Liver (tissue), 8 donors: ENCODE measurements at regions not wholly inside any gene's neighbourhood (a gene's known extent, or its start where the extent isn't known, plus 50 kb on each side); places are given as distances from the start of the nearest gene placed in this dataset.

ENCODE experiments used
- DNase-seq: peaks from one replicate; pipeline ENCODE4 v3.0.0-alpha.2; 2017; ENCODE audit warnings: low spot score
- H3K27ac ChIP-seq, 2 donors: one replicate each; pipeline ENCODE4 v1.7.0; 2013; ENCODE audit warnings: inconsistent platforms in 2 of 2, low read length in 2 of 2, control low read depth in 1 of 2, low read depth in 1 of 2, mild to moderate bottlenecking in 1 of 2
- H3K27me3 ChIP-seq, 4 donors: one replicate each; pipeline versions ENCODE4 v1.6.1 to v1.7.0; 2013; ENCODE audit warnings: low read length in 3 of 4, inconsistent platforms in 1 of 4, mild to moderate bottlenecking in 1 of 4, moderate library complexity in 1 of 4; ENCODE audit not compliant: control insufficient read depth in 4 of 4, insufficient read depth in 4 of 4
- H3K36me3 ChIP-seq, 4 donors: one replicate each; pipeline versions ENCODE4 v1.6.1 to v1.7.0; 2013; ENCODE audit warnings: low read length in 3 of 4, mild to moderate bottlenecking in 3 of 4, low read depth in 1 of 4, moderate library complexity in 1 of 4; ENCODE audit not compliant: control insufficient read depth in 4 of 4, insufficient read depth in 3 of 4
- H3K4me1 ChIP-seq, 4 donors: one replicate each; pipeline versions ENCODE4 v1.6.1 to v1.7.0; 2013; ENCODE audit warnings: low read length in 3 of 4, mild to moderate bottlenecking in 3 of 4, moderate library complexity in 1 of 4; ENCODE audit not compliant: control insufficient read depth in 4 of 4, insufficient read depth in 4 of 4
- H3K4me3 ChIP-seq, 3 donors: one replicate each; pipeline versions ENCODE4 v1.6.1 to v1.7.0; 2013; ENCODE audit warnings: low read length in 3 of 3, control low read depth in 1 of 3, low read depth in 1 of 3, mild to moderate bottlenecking in 1 of 3
- H3K9ac ChIP-seq, 2 donors: one replicate each; pipeline ENCODE4 v1.7.0; 2013; ENCODE audit warnings: low read length in 2 of 2, mild to moderate bottlenecking in 2 of 2, moderate library complexity in 2 of 2, control low read depth in 1 of 2, low read depth in 1 of 2
- H3K9me3 ChIP-seq, 4 donors: one replicate each; pipeline versions ENCODE4 v1.6.1 to v1.7.0; 2013; ENCODE audit warnings: low read length in 3 of 4; ENCODE audit not compliant: control insufficient read depth in 4 of 4
- ATF3 ChIP-seq: IDR thresholded peaks from 2 replicates; pipeline ENCODE4 v1.6.1; 2016; ENCODE audit warnings: antibody characterized with exemption
- CTCF ChIP-seq: fragments of 150-350 bp; IDR thresholded peaks from 2 replicates; pipeline ENCODE4 v1.5.1; 2017; ENCODE audit warnings: improper control_type of control experiment, low read depth, low read length; ENCODE audit not compliant: missing input control
- EGR1 ChIP-seq, 2 donors: IDR thresholded peaks; 2 replicates each; pipeline ENCODE4 v1.6.1; 2016 to 2018; ENCODE audit warnings: antibody characterized with exemption in 2 of 2, low read depth in 2 of 2
- FOXA1 ChIP-seq: IDR thresholded peaks from 2 replicates; pipeline ENCODE4 v1.6.1; 2016; ENCODE audit warnings: antibody characterized with exemption
- FOXA2 ChIP-seq: IDR thresholded peaks from 2 replicates; pipeline ENCODE4 v1.6.1; 2016; ENCODE audit warnings: antibody characterized with exemption
- GABPA ChIP-seq, 2 donors: IDR thresholded peaks in 1 of 2; conservative IDR thresholded peaks in 1 of 2; 2 replicates each; pipeline ENCODE4 v1.6.1; 2016; ENCODE audit warnings: antibody characterized with exemption in 2 of 2, mild to moderate bottlenecking in 1 of 2, moderate library complexity in 1 of 2
- HNF4A ChIP-seq, 2 donors: conservative IDR thresholded peaks; 2 replicates each; pipeline ENCODE4 v1.6.1; 2016; ENCODE audit warnings: antibody characterized with exemption in 2 of 2, mild to moderate bottlenecking in 2 of 2
- HNF4G ChIP-seq: IDR thresholded peaks from 2 replicates; pipeline ENCODE4 v1.6.1; 2016; ENCODE audit warnings: antibody characterized with exemption
- JUND ChIP-seq, 2 donors: IDR thresholded peaks; 2 replicates each; pipeline ENCODE4 v1.6.1; 2016; ENCODE audit warnings: antibody characterized with exemption in 2 of 2
- NR2F2 ChIP-seq: IDR thresholded peaks from 2 replicates; pipeline ENCODE4 v1.6.1; 2016; ENCODE audit warnings: antibody characterized with exemption
- RAD21 ChIP-seq, 2 donors: IDR thresholded peaks; 2 replicates each; pipeline ENCODE4 v1.6.1; 2016; ENCODE audit warnings: antibody characterized with exemption in 2 of 2, mild to moderate bottlenecking in 2 of 2
- REST ChIP-seq: IDR thresholded peaks from 2 replicates; pipeline ENCODE4 v1.6.1; 2016; ENCODE audit warnings: antibody characterized with exemption, mild to moderate bottlenecking
- RXRA ChIP-seq, 2 donors: IDR thresholded peaks; 2 replicates each; pipeline ENCODE4 v1.6.1; 2017 to 2018; ENCODE audit warnings: antibody characterized with exemption in 2 of 2, mild to moderate bottlenecking in 1 of 2
- SP1 ChIP-seq: IDR thresholded peaks from 2 replicates; pipeline ENCODE4 v1.6.1; 2018; ENCODE audit warnings: antibody characterized with exemption, mild to moderate bottlenecking
- TAF1 ChIP-seq: conservative IDR thresholded peaks from 2 replicates; pipeline ENCODE4 v1.6.1; 2016; ENCODE audit warnings: antibody characterized with exemption, mild to moderate bottlenecking
- YY1 ChIP-seq: IDR thresholded peaks from 2 replicates; pipeline ENCODE4 v1.6.1; 2016; ENCODE audit warnings: antibody characterized with exemption, mild to moderate bottlenecking
- WGBS: extraction: QIAGEN DNeasy Blood & Tissue Kit; methylation state at CpG from one replicate; pipeline ENCODE4 v1.1.7; 2013; 5-methylcytosine and 5-hydroxymethylcytosine counted together
- TF ChIP-seq, protein P1 (sequence below): IDR thresholded peaks from 2 replicates; pipeline ENCODE4 v1.6.1; 2016; ENCODE audit warnings: antibody characterized with exemption
- donor health status: healthy.
- donor health status: healthy.
- donor health status: healthy.
- donor health status: healthy.
- donor health status: healthy.

DNA sequence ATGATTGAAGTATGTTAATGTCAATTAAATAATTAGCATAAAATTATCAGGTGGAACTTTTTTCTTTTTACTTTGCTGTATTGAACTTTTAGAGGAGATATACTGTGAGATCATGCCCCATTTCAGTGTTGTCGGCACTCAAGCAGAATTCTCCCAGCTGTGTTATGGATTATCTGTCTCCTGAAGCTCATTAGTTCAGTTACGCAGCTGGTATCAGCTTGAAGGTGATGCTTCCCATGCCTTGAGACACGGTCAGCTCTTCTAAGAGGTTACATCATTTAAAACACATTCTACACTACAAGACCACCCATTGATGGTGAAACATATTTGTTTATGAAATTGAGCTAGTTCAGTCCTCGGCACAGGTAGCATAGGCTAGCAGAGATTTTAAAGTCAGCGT is 68.9 kb upstream of the PHACTR2 start:
- no peak overlapping the region for H3K27ac ChIP-seq
- H3K27me3 ChIP-seq = no peaks in the 10 kb centered on the region
- H3K4me3 ChIP-seq = no peak overlapping the region
- no peaks in the 10 kb centered on the region for H3K36me3 ChIP-seq
- no peaks in the 10 kb centered on the region for H3K9me3 ChIP-seq
- H3K9ac ChIP-seq = no peak overlapping the region
- TF ChIP-seq RXRA (IDR thresholded peaks at IDR 0.05) = no peak
- TF ChIP-seq, protein P1, sequence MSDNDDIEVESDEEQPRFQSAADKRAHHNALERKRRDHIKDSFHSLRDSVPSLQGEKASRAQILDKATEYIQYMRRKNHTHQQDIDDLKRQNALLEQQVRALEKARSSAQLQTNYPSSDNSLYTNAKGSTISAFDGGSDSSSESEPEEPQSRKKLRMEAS = no peak
- no peak for TF ChIP-seq RAD21 (IDR thresholded peaks at IDR 0.05)
- TF ChIP-seq HNF4A (conservative IDR thresholded peaks at IDR 0.05) = no peak
- no peak for TF ChIP-seq REST
- no peak for TF ChIP-seq YY1
- TF ChIP-seq NR2F2 = no peak
- no peak for TF ChIP-seq SP1
- no peak for TF ChIP-seq CTCF
- TF ChIP-seq FOXA1 = no peak
- TF ChIP-seq EGR1 (IDR thresholded peaks at IDR 0.05; ENCODE audit: low read depth in 2 of 2) = no peak
- TF ChIP-seq JUND (IDR thresholded peaks at IDR 0.05) = no peak
- TF ChIP-seq HNF4G = no peak
- TF ChIP-seq TAF1 = no peak
- TF ChIP-seq GABPA (IDR thresholded peaks at IDR 0.05 in 1 of 2, conservative IDR thresholded peaks at IDR 0.05 in 1 of 2) = no peak
- DNase-seq = no peak
- peaks cover 0 to 4% (median 0%) of the 10 kb centered on the region in 4 donors for H3K4me1 ChIP-seq
- WGBS = 94% methylated on average over 5 of the region's 5 CpGs

DNA sequence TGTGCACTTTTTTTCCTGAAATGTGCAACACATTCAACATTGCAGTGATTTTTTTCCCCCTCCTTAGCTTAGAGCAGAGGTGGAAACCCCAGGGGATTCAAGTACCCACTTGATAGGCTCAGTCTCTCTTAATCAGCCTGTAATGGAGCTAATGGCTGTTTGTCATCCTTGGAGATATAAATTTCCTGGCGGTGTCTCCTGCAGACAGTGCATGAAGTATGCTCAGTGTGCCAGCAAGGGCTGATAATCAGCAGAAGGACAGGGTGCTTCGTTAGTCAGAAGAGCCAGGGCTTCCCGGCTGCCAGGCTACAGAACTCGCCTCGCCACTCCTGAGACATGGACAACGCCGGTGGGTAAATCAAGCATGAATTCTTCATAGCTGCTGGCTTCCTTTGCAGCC is 69.8 kb upstream of the PHACTR2 start:
- TF ChIP-seq TAF1 = no peak
- TF ChIP-seq NR2F2 = no peak
- no peak for TF ChIP-seq YY1
- TF ChIP-seq, protein P1 = no peak
- TF ChIP-seq FOXA1 = no peak
- no peak for TF ChIP-seq SP1
- TF ChIP-seq GABPA (IDR thresholded peaks at IDR 0.05 in 1 of 2, conservative IDR thresholded peaks at IDR 0.05 in 1 of 2) = no peak
- no peak for TF ChIP-seq ATF3
- no peak for TF ChIP-seq RAD21 (IDR thresholded peaks at IDR 0.05)
- TF ChIP-seq CTCF = no peak
- TF ChIP-seq FOXA2 = no peak
- Histone ChIP-seq H3K36me3 (no peaks in the 10 kb centered on the region), H3K27ac (no peak overlapping the region), H3K4me3 (no peak overlapping the region), H3K9ac (no peak overlapping the region), H3K9me3 (no peaks in the 10 kb centered on the region), H3K4me1 (peaks cover 0 to 4% (median 0%) of the 10 kb centered on the region in 4 donors), H3K27me3 (no peaks in the 10 kb centered on the region)
- WGBS = 74% methylated on average over 7 of the region's 7 CpGs
- DNase-seq = no peak
